Type B pancreatic cell (in vitro differentiated cells): ENCODE measurements at regions not wholly inside any gene's neighbourhood (a gene's known extent, or its start where the extent isn't known, plus 50 kb on each side); places are given as distances from the start of the nearest gene placed in this dataset.

ENCODE experiments used
- DNase-seq: peaks from one replicate; pipeline ENCODE4 v3.0.0; 2021; ENCODE audit warnings: mixed read lengths; ENCODE audit not compliant: unreplicated experiment; ENCODE audit errors: extremely low spot score
- H3K27ac Mint-ChIP-seq: 2 replicates; pipeline ENCODE4 v1.8.0; 2021; ENCODE audit warnings: mild to moderate bottlenecking, mixed read lengths
- H3K27me3 Mint-ChIP-seq: 2 replicates; pipeline ENCODE4 v1.8.0; 2021; ENCODE audit warnings: mixed read lengths
- H3K36me3 Mint-ChIP-seq: 2 replicates; pipeline ENCODE4 v1.8.0; 2021; ENCODE audit warnings: mixed read lengths
- H3K4me1 Mint-ChIP-seq: one replicate; pipeline ENCODE4 v1.8.0; 2021; ENCODE audit warnings: mixed read lengths; ENCODE audit not compliant: unreplicated experiment
- H3K4me3 Mint-ChIP-seq: 2 replicates; pipeline ENCODE4 v1.8.0; 2021; ENCODE audit warnings: mild to moderate bottlenecking, mixed read lengths
- H3K9me3 Mint-ChIP-seq: 2 replicates; pipeline ENCODE4 v1.8.0; 2021; ENCODE audit warnings: mixed read lengths
- CTCF ChIP-seq: fragments of 200-600 bp; sonication (generic); conservative IDR thresholded peaks from 2 replicates; pipeline ENCODE4 v1.5.0; 2021; ENCODE audit warnings: antibody characterized with exemption, mild to moderate bottlenecking

GRCh38 chr9:78574354-78575045 lies 277.6 kb downstream of the PSAT1 start:
- no peak for TF ChIP-seq CTCF
- Mint-ChIP-seq H3K27me3 (peaks cover 11% of the 10 kb centered on the region), H3K4me3 (no peak overlapping the region), H3K4me1 (peaks cover 39% of the 10 kb centered on the region), H3K9me3 (peaks cover 3% of the 10 kb centered on the region), H3K36me3 (no peaks in the 10 kb centered on the region), H3K27ac (no peak overlapping the region)
- DNase-seq, result no peak

GRCh38 chr9:78575081-78575480 lies 278.2 kb downstream of the PSAT1 start:
- Mint-ChIP-seq H3K4me3 (no peak overlapping the region), H3K36me3 (no peaks in the 10 kb centered on the region), H3K27me3 (peaks cover 11% of the 10 kb centered on the region), H3K27ac (no peak overlapping the region), H3K9me3 (no peaks in the 10 kb centered on the region), H3K4me1 (peaks cover 39% of the 10 kb centered on the region)
- DNase-seq, result no peak
- no peak for TF ChIP-seq CTCF

- Mint-ChIP-seq H3K4me1 (peaks cover 39% of the 10 kb centered on the region), H3K9me3 (no peaks in the 10 kb centered on the region), H3K27me3 (peaks cover 11% of the 10 kb centered on the region), H3K27ac (no peak overlapping the region), H3K36me3 (no peaks in the 10 kb centered on the region), H3K4me3 (no peak overlapping the region)
- no peak for DNase-seq
- no peak for TF ChIP-seq CTCF
Observed at GRCh38 chr9:78575771-78576170, 278.8 kb downstream of the PSAT1 start.

- no peak overlapping the region for H3K27ac Mint-ChIP-seq
- no peak for TF ChIP-seq CTCF
Observed at GRCh38 chr9:78577156-78577906, 280.4 kb downstream of the PSAT1 start.

GRCh38 chr9:78578072-78578471 lies 281.1 kb downstream of the PSAT1 start:
- no peak for TF ChIP-seq CTCF
- H3K27ac Mint-ChIP-seq, result no peak overlapping the region
- peaks cover 4% of the 10 kb centered on the region for H3K27me3 Mint-ChIP-seq
- H3K36me3 Mint-ChIP-seq, result no peaks in the 10 kb centered on the region
- DNase-seq, result no peak
- H3K9me3 Mint-ChIP-seq, result no peaks in the 10 kb centered on the region
- no peak overlapping the region for H3K4me3 Mint-ChIP-seq
- H3K4me1 Mint-ChIP-seq, result peaks cover 34% of the 10 kb centered on the region

More at GRCh38 chr9:78577156-78577906, 280.4 kb downstream of the PSAT1 start:
- Mint-ChIP-seq H3K36me3 (no peaks in the 10 kb centered on the region), H3K4me1 (peaks cover 36% of the 10 kb centered on the region), H3K9me3 (no peaks in the 10 kb centered on the region), H3K4me3 (no peak overlapping the region), H3K27me3 (peaks cover 8% of the 10 kb centered on the region)
- no peak for DNase-seq
